ENCODE measurements at regions not wholly inside any gene's neighbourhood (a gene's known extent, or its start where the extent isn't known, plus 50 kb on each side); places are given as distances from the start of the nearest gene placed in this dataset.

DNA sequence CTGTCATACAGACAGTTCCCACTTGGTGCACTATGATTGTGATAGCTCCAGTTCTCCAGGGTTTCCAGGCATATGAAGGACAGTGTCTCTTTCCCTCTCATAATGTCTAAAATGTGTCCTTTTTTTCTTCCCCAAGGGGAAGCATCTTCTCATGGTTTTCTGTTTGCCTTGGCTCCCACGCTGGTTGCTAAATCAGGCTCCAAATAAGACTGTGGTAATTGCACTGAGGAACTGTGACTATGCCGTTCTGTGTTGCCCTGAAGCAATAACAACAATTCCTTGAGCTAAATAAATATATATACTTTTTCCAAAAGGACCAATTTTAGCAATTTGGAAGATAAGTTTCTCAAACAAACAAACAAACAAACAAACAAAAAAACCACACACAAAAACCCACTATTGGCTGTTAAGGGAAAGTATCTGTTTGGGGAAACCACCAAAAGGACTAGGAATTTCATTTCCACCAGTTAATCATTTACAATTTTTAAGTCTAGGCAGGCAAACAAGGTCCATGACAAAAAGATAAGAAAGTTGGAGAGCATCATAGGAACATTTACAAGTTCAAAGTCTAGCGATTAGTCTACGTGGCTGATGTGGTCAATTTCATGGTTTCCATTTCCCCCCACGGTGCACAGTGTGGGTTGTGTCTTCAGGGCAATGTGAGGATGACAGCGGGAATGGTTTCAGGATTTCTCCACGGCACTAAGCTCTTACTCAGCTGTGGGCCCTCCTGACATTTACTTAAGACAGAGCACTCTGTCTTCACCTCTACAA lies 62.4 kb downstream of the THNSL1 start:
- TF ChIP-seq, protein P1, sequence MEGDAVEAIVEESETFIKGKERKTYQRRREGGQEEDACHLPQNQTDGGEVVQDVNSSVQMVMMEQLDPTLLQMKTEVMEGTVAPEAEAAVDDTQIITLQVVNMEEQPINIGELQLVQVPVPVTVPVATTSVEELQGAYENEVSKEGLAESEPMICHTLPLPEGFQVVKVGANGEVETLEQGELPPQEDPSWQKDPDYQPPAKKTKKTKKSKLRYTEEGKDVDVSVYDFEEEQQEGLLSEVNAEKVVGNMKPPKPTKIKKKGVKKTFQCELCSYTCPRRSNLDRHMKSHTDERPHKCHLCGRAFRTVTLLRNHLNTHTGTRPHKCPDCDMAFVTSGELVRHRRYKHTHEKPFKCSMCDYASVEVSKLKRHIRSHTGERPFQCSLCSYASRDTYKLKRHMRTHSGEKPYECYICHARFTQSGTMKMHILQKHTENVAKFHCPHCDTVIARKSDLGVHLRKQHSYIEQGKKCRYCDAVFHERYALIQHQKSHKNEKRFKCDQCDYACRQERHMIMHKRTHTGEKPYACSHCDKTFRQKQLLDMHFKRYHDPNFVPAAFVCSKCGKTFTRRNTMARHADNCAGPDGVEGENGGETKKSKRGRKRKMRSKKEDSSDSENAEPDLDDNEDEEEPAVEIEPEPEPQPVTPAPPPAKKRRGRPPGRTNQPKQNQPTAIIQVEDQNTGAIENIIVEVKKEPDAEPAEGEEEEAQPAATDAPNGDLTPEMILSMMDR (IDR thresholded peaks at IDR 0.05) = no peak
- TF ChIP-seq POLR2A (IDR thresholded peaks at IDR 0.05) = peak; percentile 64

Measured in right lobe of liver (tissue), 4 donors.